ENCODE measurements at regions not wholly inside any gene's neighbourhood (a gene's known extent, or its start where the extent isn't known, plus 50 kb on each side); places are given as distances from the start of the nearest gene placed in this dataset.

DNA sequence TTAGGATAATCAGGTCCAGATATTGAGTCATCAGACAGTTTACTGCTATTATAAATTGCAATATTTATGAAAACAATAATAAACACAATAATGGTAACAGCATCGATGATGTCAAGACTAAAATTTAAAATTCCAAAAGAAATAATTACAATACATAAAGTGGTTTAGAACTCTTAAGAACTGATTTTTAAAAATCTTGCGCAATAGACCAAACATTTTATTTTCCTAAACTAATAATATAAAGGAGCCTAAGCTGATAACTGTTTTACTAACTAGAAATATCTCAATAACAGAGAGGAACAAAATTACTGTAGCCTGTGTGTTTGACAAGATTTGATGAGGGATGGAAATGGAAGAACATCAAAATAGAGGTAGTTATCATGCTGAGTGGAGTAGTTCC lies 93.9 kb upstream of the TRHDE start (continued):
- no peak for TF ChIP-seq EZH2 (IDR thresholded peaks at IDR 0.05; ENCODE audit: low read depth, unreplicated experiment)
- no peak for TF ChIP-seq POLR2AphosphoS5 (IDR thresholded peaks at IDR 0.05; ENCODE audit: low read depth)

- H2AFZ ChIP-seq = no peak overlapping the region
- Mint-ChIP-seq H3K4me3 (no peak overlapping the region), H3K9me3 (no peaks in the 10 kb centered on the region), H3K27ac (no peak overlapping the region), H3K27me3 (ENCODE audit: insufficient read depth, low read depth, poor library complexity) (no peaks in the 10 kb centered on the region), H3K36me3 (ENCODE audit: low read depth) (no peaks in the 10 kb centered on the region), H3K4me1 (no peaks in the 10 kb centered on the region)
- DNase-seq (ENCODE audit: low spot score) (no peak), ATAC-seq (no peak)
- H3K4me3 ChIP-seq = no peak overlapping the region
- no peak overlapping the region for H3K4me2 ChIP-seq
- H3K79me2 ChIP-seq (replicated peaks; ENCODE audit: insufficient read depth) = no peaks in the 10 kb centered on the region
- H3K9me2 ChIP-seq (ENCODE audit: insufficient read depth) = no peaks in the 10 kb centered on the region
- H3K4me1 ChIP-seq (ENCODE audit: insufficient read depth) = no peaks in the 10 kb centered on the region
- H3K27me3 ChIP-seq (ENCODE audit: insufficient read depth) = no peaks in the 10 kb centered on the region
- H3K27ac ChIP-seq (ENCODE audit: low read depth) = no peak overlapping the region
- TF ChIP-seq, protein P1, sequence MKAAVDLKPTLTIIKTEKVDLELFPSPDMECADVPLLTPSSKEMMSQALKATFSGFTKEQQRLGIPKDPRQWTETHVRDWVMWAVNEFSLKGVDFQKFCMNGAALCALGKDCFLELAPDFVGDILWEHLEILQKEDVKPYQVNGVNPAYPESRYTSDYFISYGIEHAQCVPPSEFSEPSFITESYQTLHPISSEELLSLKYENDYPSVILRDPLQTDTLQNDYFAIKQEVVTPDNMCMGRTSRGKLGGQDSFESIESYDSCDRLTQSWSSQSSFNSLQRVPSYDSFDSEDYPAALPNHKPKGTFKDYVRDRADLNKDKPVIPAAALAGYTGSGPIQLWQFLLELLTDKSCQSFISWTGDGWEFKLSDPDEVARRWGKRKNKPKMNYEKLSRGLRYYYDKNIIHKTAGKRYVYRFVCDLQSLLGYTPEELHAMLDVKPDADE (IDR thresholded peaks at IDR 0.05) = no peak
- TF ChIP-seq, protein P2, sequence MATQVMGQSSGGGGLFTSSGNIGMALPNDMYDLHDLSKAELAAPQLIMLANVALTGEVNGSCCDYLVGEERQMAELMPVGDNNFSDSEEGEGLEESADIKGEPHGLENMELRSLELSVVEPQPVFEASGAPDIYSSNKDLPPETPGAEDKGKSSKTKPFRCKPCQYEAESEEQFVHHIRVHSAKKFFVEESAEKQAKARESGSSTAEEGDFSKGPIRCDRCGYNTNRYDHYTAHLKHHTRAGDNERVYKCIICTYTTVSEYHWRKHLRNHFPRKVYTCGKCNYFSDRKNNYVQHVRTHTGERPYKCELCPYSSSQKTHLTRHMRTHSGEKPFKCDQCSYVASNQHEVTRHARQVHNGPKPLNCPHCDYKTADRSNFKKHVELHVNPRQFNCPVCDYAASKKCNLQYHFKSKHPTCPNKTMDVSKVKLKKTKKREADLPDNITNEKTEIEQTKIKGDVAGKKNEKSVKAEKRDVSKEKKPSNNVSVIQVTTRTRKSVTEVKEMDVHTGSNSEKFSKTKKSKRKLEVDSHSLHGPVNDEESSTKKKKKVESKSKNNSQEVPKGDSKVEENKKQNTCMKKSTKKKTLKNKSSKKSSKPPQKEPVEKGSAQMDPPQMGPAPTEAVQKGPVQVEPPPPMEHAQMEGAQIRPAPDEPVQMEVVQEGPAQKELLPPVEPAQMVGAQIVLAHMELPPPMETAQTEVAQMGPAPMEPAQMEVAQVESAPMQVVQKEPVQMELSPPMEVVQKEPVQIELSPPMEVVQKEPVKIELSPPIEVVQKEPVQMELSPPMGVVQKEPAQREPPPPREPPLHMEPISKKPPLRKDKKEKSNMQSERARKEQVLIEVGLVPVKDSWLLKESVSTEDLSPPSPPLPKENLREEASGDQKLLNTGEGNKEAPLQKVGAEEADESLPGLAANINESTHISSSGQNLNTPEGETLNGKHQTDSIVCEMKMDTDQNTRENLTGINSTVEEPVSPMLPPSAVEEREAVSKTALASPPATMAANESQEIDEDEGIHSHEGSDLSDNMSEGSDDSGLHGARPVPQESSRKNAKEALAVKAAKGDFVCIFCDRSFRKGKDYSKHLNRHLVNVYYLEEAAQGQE (IDR thresholded peaks at IDR 0.05; ENCODE audit: unreplicated experiment) = no peak
- TF ChIP-seq NANOG (IDR thresholded peaks at IDR 0.05; ENCODE audit: borderline replicate concordance) (no peak), CREB1 (CRISPR knock-in tag; IDR thresholded peaks at IDR 0.05; ENCODE audit: low read depth) (no peak), EZH2phosphoT487 (IDR thresholded peaks at IDR 0.05; ENCODE audit: unreplicated experiment) (no peak), POLR2AphosphoS5 (IDR thresholded peaks at IDR 0.05; ENCODE audit: low read depth) (no peak), JUNB (IDR thresholded peaks at IDR 0.05; ENCODE audit: unreplicated experiment) (no peak), ZNF331 (CRISPR knock-in tag; IDR thresholded peaks at IDR 0.05; ENCODE audit: low read depth) (no peak), ZNF114 (CRISPR knock-in tag; IDR thresholded peaks at IDR 0.05) (no peak), STAT1 (IDR thresholded peaks at IDR 0.05; ENCODE audit: unreplicated experiment) (no peak), EZH2 (IDR thresholded peaks at IDR 0.05; ENCODE audit: low read depth, unreplicated experiment) (no peak)
- TF ChIP-seq, protein P3, sequence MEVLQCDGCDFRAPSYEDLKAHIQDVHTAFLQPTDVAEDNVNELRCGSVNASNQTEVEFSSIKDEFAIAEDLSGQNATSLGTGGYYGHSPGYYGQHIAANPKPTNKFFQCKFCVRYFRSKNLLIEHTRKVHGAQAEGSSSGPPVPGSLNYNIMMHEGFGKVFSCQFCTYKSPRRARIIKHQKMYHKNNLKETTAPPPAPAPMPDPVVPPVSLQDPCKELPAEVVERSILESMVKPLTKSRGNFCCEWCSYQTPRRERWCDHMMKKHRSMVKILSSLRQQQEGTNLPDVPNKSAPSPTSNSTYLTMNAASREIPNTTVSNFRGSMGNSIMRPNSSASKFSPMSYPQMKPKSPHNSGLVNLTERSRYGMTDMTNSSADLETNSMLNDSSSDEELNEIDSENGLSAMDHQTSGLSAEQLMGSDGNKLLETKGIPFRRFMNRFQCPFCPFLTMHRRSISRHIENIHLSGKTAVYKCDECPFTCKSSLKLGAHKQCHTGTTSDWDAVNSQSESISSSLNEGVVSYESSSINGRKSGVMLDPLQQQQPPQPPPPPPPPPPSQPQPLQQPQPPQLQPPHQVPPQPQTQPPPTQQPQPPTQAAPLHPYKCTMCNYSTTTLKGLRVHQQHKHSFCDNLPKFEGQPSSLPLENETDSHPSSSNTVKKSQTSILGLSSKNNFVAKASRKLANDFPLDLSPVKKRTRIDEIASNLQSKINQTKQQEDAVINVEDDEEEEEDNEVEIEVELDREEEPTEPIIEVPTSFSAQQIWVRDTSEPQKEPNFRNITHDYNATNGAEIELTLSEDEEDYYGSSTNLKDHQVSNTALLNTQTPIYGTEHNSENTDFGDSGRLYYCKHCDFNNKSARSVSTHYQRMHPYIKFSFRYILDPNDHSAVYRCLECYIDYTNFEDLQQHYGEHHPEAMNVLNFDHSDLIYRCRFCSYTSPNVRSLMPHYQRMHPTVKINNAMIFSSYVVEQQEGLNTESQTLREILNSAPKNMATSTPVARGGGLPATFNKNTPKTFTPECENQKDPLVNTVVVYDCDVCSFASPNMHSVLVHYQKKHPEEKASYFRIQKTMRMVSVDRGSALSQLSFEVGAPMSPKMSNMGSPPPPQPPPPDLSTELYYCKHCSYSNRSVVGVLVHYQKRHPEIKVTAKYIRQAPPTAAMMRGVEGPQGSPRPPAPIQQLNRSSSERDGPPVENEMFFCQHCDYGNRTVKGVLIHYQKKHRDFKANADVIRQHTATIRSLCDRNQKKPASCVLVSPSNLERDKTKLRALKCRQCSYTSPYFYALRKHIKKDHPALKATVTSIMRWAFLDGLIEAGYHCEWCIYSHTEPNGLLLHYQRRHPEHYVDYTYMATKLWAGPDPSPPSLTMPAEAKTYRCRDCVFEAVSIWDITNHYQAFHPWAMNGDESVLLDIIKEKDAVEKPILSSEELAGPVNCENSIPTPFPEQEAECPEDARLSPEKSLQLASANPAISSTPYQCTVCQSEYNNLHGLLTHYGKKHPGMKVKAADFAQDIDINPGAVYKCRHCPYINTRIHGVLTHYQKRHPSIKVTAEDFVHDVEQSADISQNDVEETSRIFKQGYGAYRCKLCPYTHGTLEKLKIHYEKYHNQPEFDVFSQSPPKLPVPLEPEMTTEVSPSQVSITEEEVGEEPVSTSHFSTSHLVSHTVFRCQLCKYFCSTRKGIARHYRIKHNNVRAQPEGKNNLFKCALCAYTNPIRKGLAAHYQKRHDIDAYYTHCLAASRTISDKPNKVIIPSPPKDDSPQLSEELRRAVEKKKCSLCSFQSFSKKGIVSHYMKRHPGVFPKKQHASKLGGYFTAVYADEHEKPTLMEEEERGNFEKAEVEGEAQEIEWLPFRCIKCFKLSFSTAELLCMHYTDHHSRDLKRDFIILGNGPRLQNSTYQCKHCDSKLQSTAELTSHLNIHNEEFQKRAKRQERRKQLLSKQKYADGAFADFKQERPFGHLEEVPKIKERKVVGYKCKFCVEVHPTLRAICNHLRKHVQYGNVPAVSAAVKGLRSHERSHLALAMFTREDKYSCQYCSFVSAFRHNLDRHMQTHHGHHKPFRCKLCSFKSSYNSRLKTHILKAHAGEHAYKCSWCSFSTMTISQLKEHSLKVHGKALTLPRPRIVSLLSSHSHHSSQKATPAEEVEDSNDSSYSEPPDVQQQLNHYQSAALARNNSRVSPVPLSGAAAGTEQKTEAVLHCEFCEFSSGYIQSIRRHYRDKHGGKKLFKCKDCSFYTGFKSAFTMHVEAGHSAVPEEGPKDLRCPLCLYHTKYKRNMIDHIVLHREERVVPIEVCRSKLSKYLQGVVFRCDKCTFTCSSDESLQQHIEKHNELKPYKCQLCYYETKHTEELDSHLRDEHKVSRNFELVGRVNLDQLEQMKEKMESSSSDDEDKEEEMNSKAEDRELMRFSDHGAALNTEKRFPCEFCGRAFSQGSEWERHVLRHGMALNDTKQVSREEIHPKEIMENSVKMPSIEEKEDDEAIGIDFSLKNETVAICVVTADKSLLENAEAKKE (CRISPR knock-in tag; IDR thresholded peaks at IDR 0.05) = no peak
- TF ChIP-seq, protein P4, sequence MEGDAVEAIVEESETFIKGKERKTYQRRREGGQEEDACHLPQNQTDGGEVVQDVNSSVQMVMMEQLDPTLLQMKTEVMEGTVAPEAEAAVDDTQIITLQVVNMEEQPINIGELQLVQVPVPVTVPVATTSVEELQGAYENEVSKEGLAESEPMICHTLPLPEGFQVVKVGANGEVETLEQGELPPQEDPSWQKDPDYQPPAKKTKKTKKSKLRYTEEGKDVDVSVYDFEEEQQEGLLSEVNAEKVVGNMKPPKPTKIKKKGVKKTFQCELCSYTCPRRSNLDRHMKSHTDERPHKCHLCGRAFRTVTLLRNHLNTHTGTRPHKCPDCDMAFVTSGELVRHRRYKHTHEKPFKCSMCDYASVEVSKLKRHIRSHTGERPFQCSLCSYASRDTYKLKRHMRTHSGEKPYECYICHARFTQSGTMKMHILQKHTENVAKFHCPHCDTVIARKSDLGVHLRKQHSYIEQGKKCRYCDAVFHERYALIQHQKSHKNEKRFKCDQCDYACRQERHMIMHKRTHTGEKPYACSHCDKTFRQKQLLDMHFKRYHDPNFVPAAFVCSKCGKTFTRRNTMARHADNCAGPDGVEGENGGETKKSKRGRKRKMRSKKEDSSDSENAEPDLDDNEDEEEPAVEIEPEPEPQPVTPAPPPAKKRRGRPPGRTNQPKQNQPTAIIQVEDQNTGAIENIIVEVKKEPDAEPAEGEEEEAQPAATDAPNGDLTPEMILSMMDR (conservative IDR thresholded peaks at IDR 0.05; ENCODE audit: low read depth in 2 of 2) = no peak
- H3K36me3 ChIP-seq (ENCODE audit: insufficient read depth) = no peaks in the 10 kb centered on the region
- H4K20me1 ChIP-seq (replicated peaks; ENCODE audit: insufficient read depth) = no peaks in the 10 kb centered on the region
- no peaks in the 10 kb centered on the region for H3F3A ChIP-seq (replicated peaks; ENCODE audit: low read depth)
Measured at GRCh38 chr12:72178871-72179270, 93.3 kb upstream of the TRHDE start.

Measured in GM23338 (cell line).